ENCODE measurements at regions not wholly inside any gene's neighbourhood (a gene's known extent, or its start where the extent isn't known, plus 50 kb on each side); places are given as distances from the start of the nearest gene placed in this dataset.

DNA sequence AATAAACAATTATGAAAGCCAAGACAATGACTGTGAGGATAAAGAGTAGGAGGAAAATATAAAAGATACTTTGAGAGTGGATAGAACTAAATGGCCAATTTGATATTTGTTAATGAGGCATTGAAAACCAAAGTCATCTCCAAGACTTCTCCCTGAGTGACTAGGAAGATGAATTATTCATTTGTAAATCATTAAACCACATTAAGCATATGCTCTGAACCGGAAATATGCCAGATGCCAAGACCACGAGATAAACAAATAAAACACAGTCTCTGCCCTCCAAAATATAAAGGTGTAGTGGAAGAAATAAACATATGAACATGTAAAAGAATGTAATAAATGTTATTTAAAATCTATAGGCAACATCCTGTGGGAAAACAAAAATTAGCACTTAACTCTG is 78.8 kb downstream of the MRPL39 start:
- TF ChIP-seq, protein P1, sequence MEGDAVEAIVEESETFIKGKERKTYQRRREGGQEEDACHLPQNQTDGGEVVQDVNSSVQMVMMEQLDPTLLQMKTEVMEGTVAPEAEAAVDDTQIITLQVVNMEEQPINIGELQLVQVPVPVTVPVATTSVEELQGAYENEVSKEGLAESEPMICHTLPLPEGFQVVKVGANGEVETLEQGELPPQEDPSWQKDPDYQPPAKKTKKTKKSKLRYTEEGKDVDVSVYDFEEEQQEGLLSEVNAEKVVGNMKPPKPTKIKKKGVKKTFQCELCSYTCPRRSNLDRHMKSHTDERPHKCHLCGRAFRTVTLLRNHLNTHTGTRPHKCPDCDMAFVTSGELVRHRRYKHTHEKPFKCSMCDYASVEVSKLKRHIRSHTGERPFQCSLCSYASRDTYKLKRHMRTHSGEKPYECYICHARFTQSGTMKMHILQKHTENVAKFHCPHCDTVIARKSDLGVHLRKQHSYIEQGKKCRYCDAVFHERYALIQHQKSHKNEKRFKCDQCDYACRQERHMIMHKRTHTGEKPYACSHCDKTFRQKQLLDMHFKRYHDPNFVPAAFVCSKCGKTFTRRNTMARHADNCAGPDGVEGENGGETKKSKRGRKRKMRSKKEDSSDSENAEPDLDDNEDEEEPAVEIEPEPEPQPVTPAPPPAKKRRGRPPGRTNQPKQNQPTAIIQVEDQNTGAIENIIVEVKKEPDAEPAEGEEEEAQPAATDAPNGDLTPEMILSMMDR (IDR thresholded peaks at IDR 0.05; ENCODE audit: low read depth, low read length): no peak
- no peak for TF ChIP-seq EZH2phosphoT487 (IDR thresholded peaks at IDR 0.05; ENCODE audit: low read depth)

Measured in OCI-LY3 (cell line).